Uterus (tissue), 2 donors: ENCODE measurements at regions not wholly inside any gene's neighbourhood (a gene's known extent, or its start where the extent isn't known, plus 50 kb on each side); places are given as distances from the start of the nearest gene placed in this dataset.

Source experiments
- POLR2A ChIP-seq, 2 donors: fragments of 450-650 bp; IDR thresholded peaks; one replicate each; pipeline ENCODE4 v1.6.1; 2016; ENCODE audit warnings: antibody characterized with exemption in 2 of 2, mild to moderate bottlenecking in 1 of 2, moderate library complexity in 1 of 2
- TF ChIP-seq, protein P1 (sequence below), 4 experiments: fragments of 200-600 bp in 2 of 4; fragments of 450-650 bp in 2 of 4; sonication (generic) in 2 of 4; IDR thresholded peaks; one replicate each; pipeline ENCODE4 v1.5.1; 2016 to 2019; ENCODE audit warnings: antibody characterized with exemption in 4 of 4, mild to moderate bottlenecking in 2 of 4, moderate library complexity in 1 of 4

DNA sequence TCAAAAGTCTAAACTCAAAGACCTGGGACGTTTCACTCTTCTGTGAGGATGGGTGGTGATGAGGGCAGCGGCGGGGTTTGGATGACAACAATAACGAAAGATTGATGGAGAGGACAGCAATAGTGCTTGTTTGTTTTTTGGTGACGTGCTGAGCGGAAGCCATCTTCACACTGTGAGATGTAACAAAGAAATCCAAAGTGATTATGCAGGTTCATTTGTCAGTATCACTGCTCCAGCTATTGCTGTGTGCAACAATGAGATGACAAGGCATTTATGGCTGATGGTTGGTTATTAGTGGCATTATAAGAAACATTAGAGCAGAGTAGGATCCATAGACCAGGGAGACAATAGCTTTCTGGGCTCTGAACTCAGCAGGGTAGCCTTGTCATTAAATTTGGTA is 306.7 kb downstream of the RNF144B start:
- TF ChIP-seq, protein P1, sequence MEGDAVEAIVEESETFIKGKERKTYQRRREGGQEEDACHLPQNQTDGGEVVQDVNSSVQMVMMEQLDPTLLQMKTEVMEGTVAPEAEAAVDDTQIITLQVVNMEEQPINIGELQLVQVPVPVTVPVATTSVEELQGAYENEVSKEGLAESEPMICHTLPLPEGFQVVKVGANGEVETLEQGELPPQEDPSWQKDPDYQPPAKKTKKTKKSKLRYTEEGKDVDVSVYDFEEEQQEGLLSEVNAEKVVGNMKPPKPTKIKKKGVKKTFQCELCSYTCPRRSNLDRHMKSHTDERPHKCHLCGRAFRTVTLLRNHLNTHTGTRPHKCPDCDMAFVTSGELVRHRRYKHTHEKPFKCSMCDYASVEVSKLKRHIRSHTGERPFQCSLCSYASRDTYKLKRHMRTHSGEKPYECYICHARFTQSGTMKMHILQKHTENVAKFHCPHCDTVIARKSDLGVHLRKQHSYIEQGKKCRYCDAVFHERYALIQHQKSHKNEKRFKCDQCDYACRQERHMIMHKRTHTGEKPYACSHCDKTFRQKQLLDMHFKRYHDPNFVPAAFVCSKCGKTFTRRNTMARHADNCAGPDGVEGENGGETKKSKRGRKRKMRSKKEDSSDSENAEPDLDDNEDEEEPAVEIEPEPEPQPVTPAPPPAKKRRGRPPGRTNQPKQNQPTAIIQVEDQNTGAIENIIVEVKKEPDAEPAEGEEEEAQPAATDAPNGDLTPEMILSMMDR (IDR thresholded peaks at IDR 0.05) = no peak
- TF ChIP-seq POLR2A (IDR thresholded peaks at IDR 0.05) = no peak
